Muscle layer of duodenum (tissue), 2 donors: ENCODE measurements at regions not wholly inside any gene's neighbourhood (a gene's known extent, or its start where the extent isn't known, plus 50 kb on each side); places are given as distances from the start of the nearest gene placed in this dataset.
"Not testable (repeated sequence)": the region's sequence is repeated elsewhere in the genome, so short reads cannot be mapped to it uniquely, and the experiment has no call there.

ENCODE experiments used
- H3K27ac ChIP-seq: one replicate; pipeline ENCODE4 v1.7.0; 2013; ENCODE audit warnings: mild to moderate bottlenecking, low read length
- H3K27me3 ChIP-seq: one replicate; pipeline ENCODE4 v1.7.0; 2013; ENCODE audit warnings: low read depth, mild to moderate bottlenecking, control low read depth, low read length
- H3K36me3 ChIP-seq, 2 donors: one replicate each; pipeline ENCODE4 v1.7.0; 2013; ENCODE audit warnings: low read length in 2 of 2, control low read depth in 1 of 2, mild to moderate bottlenecking in 1 of 2; ENCODE audit not compliant: insufficient read depth in 2 of 2, control insufficient read depth in 1 of 2
- H3K4me1 ChIP-seq, 2 donors: one replicate each; pipeline ENCODE4 v1.7.0; 2013; ENCODE audit warnings: low read length in 2 of 2, mild to moderate bottlenecking in 2 of 2, control low read depth in 1 of 2, moderate library complexity in 1 of 2; ENCODE audit not compliant: insufficient read depth in 2 of 2, control insufficient read depth in 1 of 2
- H3K4me3 ChIP-seq, 2 donors: one replicate each; pipeline ENCODE4 v1.7.0; 2013; ENCODE audit warnings: low read length in 2 of 2, low read depth in 1 of 2, mild to moderate bottlenecking in 1 of 2
- H3K9me3 ChIP-seq, 2 donors: one replicate each; pipeline ENCODE4 v1.7.0; 2013; ENCODE audit warnings: low read length in 2 of 2, control low read depth in 1 of 2, mild to moderate bottlenecking in 1 of 2; ENCODE audit not compliant: control insufficient read depth in 1 of 2
- donor health status: healthy.

DNA sequence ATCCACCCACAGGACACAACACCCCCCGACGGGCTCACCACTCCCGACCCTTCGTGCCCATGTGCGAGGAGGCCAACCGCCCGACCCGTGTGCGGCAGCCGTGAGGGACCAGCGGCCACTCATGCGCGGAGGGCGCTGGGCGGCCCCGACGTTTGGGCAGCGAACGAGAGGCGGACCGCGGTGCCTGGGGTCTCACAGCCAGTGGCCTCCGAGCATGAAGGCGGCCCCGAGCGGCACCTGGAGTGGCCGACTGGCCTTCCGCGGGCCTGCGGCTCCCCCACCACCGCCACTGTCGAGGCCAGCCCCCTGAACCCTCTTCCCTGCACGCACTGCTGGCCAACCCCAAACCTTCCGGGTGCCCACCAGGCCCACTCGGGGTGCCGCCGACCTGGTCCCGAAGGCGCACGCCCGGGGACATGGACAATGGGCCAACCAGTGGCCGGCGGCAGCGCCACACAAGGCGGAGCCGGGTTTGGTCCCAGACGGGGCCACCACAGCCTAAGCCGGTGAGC is 4274.9 kb upstream of the OR11H1 start:
- Histone ChIP-seq H3K27ac (no peak overlapping the region), H3K9me3 (no peaks in the 10 kb centered on the region), H3K4me1 (no peaks in the 10 kb centered on the region), H3K4me3 (no peak overlapping the region), H3K27me3 (no peaks in the 10 kb centered on the region), H3K36me3 (no peaks in the 10 kb centered on the region)

DNA sequence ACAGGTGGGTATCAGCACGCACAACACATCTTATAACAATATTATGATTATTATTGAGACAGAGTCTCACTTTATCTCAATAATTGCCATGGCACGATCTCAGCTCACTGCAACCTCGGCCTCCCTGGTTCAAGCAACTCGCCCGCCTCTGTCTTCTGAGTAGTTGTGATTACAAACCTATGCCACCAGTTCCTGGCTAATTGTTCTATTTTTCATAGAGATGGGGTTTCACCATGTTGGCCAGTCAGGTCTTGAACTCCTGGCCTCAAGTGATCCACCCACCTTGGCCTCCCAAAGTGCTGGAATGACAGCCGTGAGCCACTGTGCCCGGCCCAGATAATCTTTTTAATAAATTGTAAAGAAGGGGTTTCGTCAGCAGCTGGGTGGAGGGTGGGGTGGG is 4257.0 kb upstream of the OR11H1 start:
- H3K9me3 ChIP-seq, H3K4me3 ChIP-seq, H3K27ac ChIP-seq, H3K4me1 ChIP-seq, H3K27me3 ChIP-seq, H3K36me3 ChIP-seq: not testable (repeated sequence)

DNA sequence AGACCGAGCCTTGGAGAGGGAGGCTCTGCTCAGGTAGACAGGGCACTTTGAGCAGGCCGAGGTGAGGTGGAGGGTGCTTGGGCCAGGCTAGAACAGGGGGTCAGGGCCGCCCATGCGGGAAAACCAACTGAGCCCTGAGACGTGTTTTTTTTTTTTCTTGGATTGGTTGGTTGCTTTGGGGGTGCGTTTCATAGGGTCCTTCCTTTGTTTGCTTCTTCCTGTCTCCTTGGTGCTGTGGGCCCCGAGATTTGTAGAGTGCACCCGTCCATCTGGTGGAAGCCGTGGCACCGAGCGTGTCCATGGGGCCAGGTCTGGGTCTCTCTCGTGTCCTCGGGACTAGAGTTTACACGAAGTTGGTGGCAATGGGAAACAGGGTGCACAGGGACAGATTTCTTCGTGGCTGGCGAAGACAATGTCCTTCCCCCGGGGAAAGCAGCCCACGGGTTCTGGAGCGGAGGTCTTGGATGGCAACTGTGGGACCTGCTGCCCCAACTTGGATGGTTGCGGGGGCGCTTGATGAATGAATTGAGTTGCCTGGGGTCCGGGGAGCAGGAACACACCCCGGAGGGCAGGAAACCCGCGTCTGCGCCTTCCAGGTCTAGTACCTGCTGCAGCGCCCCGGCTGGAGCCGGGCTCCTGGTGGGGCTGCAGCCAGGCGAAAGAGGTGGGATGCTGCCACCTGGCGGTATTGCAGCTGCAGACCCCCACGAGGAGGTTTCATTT is 4242.7 kb upstream of the OR11H1 start:
- H3K4me1 ChIP-seq, H3K36me3 ChIP-seq, H3K27ac ChIP-seq, H3K27me3 ChIP-seq, H3K4me3 ChIP-seq: not testable (repeated sequence)
- peaks cover 0 to 13% of the 10 kb centered on the region in 2 donors for H3K9me3 ChIP-seq

DNA sequence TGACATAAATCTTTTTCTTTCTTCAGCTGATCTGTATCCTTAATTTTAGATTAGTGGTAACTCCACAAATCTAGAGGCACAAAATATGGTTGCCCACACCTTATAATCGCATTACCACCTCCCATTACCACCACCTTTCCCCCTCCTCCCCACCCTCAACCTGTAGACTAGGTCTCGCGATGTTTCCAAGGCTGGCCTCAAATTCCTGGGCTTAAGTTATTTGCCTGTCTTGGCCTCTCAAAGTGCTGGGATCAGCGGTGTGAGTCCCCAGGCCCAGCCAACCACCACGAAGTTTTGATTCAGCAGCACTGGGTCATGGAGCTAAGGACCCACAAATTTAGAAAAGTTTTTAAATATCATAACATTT is 4242.2 kb upstream of the OR11H1 start:
- not testable (repeated sequence) for H3K4me1 ChIP-seq, H3K27me3 ChIP-seq, H3K36me3 ChIP-seq, H3K27ac ChIP-seq, H3K4me3 ChIP-seq
- peaks cover 0 to 13% of the 10 kb centered on the region in 2 donors for H3K9me3 ChIP-seq

DNA sequence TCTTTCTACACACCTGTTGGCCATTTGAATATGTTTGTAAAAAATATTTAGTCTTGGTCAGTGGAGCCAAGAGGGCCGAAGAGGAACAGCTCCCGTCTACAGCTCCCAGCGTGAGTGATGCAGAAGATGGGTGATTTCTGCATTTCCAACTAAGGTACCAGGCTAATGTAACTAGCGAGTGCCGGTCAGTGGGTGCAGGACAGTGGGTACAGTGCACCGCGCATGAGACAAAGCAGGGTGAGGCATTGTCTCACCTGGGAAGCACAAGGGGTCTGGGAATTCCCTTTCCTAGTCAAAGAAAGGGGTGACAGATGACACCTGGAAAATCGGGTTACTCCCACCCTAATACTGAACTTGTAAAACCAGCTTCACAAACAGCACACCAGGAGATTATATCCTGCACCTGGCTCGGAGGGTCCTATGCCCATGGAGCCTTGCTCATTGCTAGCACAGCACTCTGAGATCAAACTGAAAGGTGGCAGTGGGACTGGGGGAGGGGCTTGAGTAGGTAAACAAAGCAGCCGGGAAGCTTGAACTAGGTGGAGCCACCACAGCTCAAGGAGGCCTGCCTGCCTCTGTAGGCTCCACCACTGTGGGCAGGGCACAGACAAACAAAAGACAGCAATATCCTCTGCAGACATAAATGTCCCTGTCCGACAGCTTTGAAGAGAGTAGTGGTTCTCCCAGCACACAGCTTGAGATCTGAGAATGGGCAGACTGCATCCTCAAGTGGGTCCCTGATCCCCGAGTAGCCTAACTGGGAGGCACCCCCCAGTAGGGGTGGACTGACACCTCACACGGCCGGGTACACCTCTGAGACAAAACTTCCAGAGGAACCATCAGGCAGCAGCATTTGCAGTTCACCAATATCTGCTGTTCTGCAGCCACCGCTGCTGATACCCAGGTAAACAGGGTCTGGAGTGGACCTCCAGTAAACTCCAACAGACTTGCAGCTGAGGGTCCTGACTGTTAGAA is 4239.5 kb upstream of the OR11H1 start:
- H3K27ac ChIP-seq, H3K36me3 ChIP-seq, H3K4me1 ChIP-seq, H3K27me3 ChIP-seq: not testable (repeated sequence)
- H3K4me3 ChIP-seq: peak overlapping the region in 1 of 2 donors; percentile 24
- peaks cover 0 to 13% of the 10 kb centered on the region in 2 donors for H3K9me3 ChIP-seq

DNA sequence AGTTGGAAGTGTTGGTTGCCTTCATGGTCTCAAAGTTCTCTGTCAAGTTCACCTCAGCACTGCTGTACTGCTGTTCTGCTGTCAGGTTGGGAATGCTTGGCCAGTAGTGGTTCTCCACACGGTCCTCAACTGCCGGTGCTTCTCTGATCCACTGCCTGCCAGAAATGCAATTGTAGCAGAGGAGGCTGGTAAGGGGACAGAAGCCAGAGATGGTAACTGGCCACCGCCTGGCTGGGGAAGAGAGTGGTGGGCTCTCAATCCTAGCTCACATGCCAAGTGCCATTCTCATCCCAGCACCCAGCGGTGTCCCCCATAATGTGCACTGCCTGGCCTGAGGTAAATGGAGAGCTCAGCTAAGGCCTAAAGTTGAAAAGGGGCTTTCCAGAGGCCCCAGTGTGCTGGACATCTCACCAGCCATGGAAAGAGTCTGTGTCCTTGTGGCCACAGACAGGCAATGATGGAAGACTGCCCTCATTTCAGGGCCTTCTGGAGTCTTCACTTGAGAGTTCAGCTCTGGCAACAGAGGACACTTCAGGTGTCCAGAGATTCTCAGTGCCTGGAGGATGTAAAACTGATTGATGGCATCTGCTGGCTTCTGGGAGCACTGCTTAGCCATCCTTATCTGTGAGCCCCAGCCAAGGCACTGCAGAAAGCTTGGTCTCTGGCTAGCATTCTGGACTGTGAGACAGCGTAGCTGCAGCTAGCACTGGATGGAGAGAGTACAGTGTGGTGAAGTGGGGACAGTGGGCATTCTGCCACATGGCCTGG is 4229.7 kb upstream of the OR11H1 start:
- H3K4me3 ChIP-seq, H3K4me1 ChIP-seq, H3K36me3 ChIP-seq, H3K9me3 ChIP-seq, H3K27ac ChIP-seq, H3K27me3 ChIP-seq: not testable (repeated sequence)

DNA sequence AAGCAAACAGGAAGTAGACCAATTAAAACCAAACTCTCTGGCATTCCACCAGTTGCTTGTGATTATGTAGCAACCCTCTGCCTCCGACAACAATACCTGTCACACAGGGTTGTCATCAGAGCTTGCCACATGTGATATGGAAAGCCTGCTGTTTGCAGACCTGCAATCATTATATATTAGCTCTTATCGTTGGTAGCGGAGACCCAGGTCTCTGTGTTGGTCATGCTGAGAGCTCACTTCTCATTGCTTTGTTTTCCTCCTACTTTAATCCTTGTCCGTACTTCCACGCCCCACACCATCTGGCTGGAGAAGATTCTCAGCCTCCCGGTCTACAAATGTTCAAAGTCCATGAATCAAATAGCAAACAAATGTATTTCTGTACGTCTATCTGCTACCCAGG is 4225.6 kb upstream of the OR11H1 start:
- not testable (repeated sequence) for H3K27me3 ChIP-seq, H3K36me3 ChIP-seq, H3K9me3 ChIP-seq, H3K4me3 ChIP-seq, H3K27ac ChIP-seq, H3K4me1 ChIP-seq

DNA sequence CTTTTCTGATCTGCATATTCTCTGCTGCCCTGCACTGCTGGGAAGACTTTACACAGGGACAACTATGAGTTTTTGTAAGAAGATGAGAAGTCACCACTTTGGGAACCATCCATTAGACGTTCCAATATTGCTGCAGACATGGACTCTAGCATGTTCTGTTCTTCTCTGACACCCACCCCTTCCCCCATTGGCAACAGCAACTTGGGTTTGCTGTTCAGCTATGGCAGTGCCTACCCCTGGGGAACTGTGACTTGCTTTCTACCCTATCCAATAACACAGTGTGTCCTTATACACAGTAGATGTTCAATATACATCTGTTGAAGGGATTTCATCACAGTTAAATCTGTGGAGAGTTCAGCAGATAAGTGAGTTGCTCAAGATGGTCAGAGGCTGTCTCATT is 4225.1 kb upstream of the OR11H1 start:
- not testable (repeated sequence) for H3K4me3 ChIP-seq, H3K9me3 ChIP-seq, H3K27ac ChIP-seq, H3K4me1 ChIP-seq, H3K27me3 ChIP-seq, H3K36me3 ChIP-seq

DNA sequence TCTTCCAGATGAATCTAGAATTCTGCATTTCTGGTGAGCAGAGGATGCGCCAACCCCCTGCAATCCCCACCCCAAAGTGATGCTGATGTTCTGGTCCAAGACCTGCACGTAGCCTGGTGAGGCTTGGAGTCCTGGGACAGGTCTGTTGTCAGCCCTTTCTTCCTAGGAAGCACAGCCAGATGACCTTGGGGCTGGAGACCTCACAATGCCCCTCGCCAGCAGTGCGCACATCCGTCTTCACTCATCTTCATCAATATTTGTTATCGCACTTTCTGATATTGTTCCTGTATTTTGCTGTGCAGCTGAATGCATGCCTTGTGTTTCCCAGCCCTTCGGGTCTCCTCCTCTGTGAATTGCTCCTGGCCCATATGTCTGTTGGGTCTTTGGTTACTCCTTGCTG is 4222.8 kb upstream of the OR11H1 start:
- H3K27ac ChIP-seq, H3K27me3 ChIP-seq, H3K36me3 ChIP-seq, H3K4me1 ChIP-seq, H3K4me3 ChIP-seq: not testable (repeated sequence)
- H3K9me3 ChIP-seq: peaks cover 5 to 27% of the 10 kb centered on the region in 2 donors

DNA sequence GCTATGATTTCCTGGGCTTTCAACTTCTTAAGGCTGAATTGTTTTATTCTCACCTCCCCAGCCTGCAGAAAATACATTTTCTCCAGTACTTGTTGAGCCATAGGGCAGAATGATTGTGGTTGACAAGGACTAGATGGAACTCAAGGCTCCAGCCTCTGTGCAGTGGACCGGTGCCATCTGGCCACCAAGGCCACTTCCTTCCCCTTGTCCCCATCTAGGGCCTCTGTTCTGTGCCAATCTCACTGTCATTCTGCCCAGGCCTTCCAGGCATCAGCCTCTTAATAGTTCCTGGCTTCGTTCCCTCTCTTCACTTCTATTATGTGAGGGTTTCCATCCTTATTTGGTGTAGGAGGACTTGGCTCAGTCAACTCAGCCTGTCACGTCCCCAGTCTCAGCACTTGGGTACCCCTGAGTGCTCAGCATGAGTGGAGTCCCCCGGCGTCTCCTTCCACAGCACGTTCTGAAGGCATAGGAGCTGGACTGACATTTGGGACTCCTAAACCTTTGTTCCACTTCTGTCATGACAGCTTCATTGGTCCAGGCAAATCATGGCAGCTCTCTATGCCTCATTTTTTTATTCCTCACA is 4221.0 kb upstream of the OR11H1 start:
- not testable (repeated sequence) for H3K4me3 ChIP-seq, H3K27ac ChIP-seq, H3K27me3 ChIP-seq, H3K4me1 ChIP-seq, H3K36me3 ChIP-seq
- peaks cover 5 to 30% of the 10 kb centered on the region in 2 donors for H3K9me3 ChIP-seq

DNA sequence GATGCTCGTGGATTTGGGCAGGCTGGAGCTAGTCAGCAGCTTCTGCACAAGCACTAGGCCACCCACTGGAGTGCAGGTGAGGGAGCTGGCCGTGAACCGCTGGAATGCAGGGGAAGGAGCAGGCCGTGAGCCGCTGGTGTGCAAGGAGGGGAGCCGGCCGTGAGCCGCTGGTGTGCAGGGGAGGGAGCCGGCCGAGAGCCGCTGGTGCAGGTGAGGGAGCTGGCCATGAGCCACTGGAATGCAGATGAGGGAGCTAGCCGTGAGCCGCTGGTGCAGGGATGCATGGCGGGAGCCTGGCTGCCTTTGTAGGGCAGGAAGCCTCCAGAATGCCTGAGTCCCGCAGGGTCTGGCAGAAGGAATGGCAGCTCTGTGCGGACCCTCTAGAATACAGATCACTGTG is 4220.0 kb upstream of the OR11H1 start:
- H3K27me3 ChIP-seq: no peaks in the 10 kb centered on the region
- H3K4me1 ChIP-seq: no peaks in the 10 kb centered on the region
- H3K4me3 ChIP-seq: peak overlapping the region in 1 of 2 donors; percentile 25
- peaks cover 5 to 34% of the 10 kb centered on the region in 2 donors for H3K9me3 ChIP-seq
- no peaks in the 10 kb centered on the region for H3K36me3 ChIP-seq
- H3K27ac ChIP-seq: no peak overlapping the region
